ENCODE measurements at regions not wholly inside any gene's neighbourhood (a gene's known extent, or its start where the extent isn't known, plus 50 kb on each side); places are given as distances from the start of the nearest gene placed in this dataset.

DNA sequence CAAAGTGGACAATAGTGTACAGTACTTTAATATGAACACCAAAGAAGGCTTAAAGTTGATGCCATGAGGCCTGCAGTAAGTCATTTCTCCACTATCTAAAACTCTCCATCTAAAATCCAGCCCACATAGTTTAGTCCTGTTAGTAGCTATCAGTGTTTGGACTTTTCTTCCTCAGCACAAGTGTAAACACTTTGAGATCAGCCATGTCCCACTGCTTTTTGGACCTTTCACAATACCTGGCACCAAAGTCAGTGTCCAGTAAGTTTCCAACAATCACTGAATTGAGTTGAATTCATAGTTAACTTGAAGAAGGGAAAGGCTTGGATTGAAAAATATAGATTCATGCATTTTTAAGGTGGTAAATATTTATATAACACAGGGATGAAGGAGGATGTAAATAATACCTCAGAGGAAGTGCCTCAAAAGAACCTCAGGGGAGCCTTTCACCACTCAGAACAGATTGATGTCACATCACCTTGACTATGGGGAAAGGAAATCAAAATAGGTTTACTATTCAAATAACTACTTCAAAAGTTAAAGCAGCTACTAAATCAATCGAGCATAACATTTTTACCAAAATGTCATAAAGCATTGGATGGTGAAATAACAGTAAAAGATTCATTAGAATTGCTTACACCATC is 76.7 kb downstream of the FTHL17 start:
- H3K27ac ChIP-seq (ENCODE audit: insufficient read depth, low read length): no peak overlapping the region
- H3K9me3 ChIP-seq (ENCODE audit: control insufficient read depth, insufficient read depth, low read length): no peaks in the 10 kb centered on the region
- H4K5ac ChIP-seq (ENCODE audit: low read depth, low read length): no peak overlapping the region
- H3K27me3 ChIP-seq (ENCODE audit: control insufficient read depth, insufficient read depth, low read length): no peaks in the 10 kb centered on the region
- H4K91ac ChIP-seq (ENCODE audit: insufficient read depth, low read depth, low read length): no peak overlapping the region
- H3K36me3 ChIP-seq (ENCODE audit: control insufficient read depth, insufficient read depth, low read length): no peaks in the 10 kb centered on the region
- no peak overlapping the region for H3K4me3 ChIP-seq (ENCODE audit: insufficient read depth, low read depth, low read length)
- intact Hi-C loops (cut with micrococcal nuclease) (no loop called here), in situ Hi-C loops (cut with MboI; ENCODE audit: low sequenced_read_pairs) (no loop called here), dilution Hi-C loops (cut with HindIII; ENCODE audit: low sequenced_read_pairs, unreplicated experiment) (no loop called here)
- H3K9me1 ChIP-seq (ENCODE audit: insufficient read depth, low read length): no peaks in the 10 kb centered on the region
- no peak overlapping the region for H3K18ac ChIP-seq (ENCODE audit: low read depth, low read length)
- DNase-seq (no peak), ATAC-seq (ENCODE audit: low read depth) (no peak)
- H4K20me1 ChIP-seq (ENCODE audit: insufficient read depth, low read length): no peaks in the 10 kb centered on the region
- H3K4me1 ChIP-seq (ENCODE audit: control insufficient read depth, insufficient read depth, low read length): no peaks in the 10 kb centered on the region
- CTCF ChIA-PET: no interaction called here
- H2AK5ac ChIP-seq (ENCODE audit: low read depth, low read length): no peak overlapping the region
- H3K56ac ChIP-seq (ENCODE audit: extremely low read depth, insufficient read depth, low read length): no peak overlapping the region
- TF ChIP-seq CHD1 (IDR thresholded peaks at IDR 0.05; ENCODE audit: low read depth, low read length) (no peak), RFX5 (IDR thresholded peaks at IDR 0.05; ENCODE audit: low read depth, low read length) (no peak), MAZ (IDR thresholded peaks at IDR 0.05; ENCODE audit: borderline replicate concordance, low read depth, low read length) (no peak), CEBPB (IDR thresholded peaks at IDR 0.05; ENCODE audit: low read depth, low read length) (no peak), RCOR1 (IDR thresholded peaks at IDR 0.05; ENCODE audit: insufficient replicate concordance, low read length) (no peak), POLR2A (IDR thresholded peaks at IDR 0.05; ENCODE audit: low read depth, low read length) (no peak), NFE2L2 (IDR thresholded peaks at IDR 0.05; ENCODE audit: low read depth, low read length) (no peak), MAFK (IDR thresholded peaks at IDR 0.05; ENCODE audit: low read depth, low read length) (no peak), MXI1 (IDR thresholded peaks at IDR 0.05; ENCODE audit: borderline replicate concordance, low read depth, low read length) (no peak), BHLHE40 (IDR thresholded peaks at IDR 0.05; ENCODE audit: low read depth, low read length) (no peak), RAD21 (IDR thresholded peaks at IDR 0.05; ENCODE audit: low read length) (no peak), FOS (IDR thresholded peaks at IDR 0.05; ENCODE audit: low read depth, low read length) (no peak), SMC3 (IDR thresholded peaks at IDR 0.05; ENCODE audit: low read depth, low read length) (no peak)
- TF ChIP-seq, protein P1, sequence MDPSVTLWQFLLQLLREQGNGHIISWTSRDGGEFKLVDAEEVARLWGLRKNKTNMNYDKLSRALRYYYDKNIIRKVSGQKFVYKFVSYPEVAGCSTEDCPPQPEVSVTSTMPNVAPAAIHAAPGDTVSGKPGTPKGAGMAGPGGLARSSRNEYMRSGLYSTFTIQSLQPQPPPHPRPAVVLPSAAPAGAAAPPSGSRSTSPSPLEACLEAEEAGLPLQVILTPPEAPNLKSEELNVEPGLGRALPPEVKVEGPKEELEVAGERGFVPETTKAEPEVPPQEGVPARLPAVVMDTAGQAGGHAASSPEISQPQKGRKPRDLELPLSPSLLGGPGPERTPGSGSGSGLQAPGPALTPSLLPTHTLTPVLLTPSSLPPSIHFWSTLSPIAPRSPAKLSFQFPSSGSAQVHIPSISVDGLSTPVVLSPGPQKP (IDR thresholded peaks at IDR 0.05; ENCODE audit: borderline replicate concordance, low read depth, low read length): no peak
- TF ChIP-seq, protein P2, sequence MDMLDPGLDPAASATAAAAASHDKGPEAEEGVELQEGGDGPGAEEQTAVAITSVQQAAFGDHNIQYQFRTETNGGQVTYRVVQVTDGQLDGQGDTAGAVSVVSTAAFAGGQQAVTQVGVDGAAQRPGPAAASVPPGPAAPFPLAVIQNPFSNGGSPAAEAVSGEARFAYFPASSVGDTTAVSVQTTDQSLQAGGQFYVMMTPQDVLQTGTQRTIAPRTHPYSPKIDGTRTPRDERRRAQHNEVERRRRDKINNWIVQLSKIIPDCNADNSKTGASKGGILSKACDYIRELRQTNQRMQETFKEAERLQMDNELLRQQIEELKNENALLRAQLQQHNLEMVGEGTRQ (IDR thresholded peaks at IDR 0.05; ENCODE audit: low read depth, low read length): no peak
- TF ChIP-seq, protein P3, sequence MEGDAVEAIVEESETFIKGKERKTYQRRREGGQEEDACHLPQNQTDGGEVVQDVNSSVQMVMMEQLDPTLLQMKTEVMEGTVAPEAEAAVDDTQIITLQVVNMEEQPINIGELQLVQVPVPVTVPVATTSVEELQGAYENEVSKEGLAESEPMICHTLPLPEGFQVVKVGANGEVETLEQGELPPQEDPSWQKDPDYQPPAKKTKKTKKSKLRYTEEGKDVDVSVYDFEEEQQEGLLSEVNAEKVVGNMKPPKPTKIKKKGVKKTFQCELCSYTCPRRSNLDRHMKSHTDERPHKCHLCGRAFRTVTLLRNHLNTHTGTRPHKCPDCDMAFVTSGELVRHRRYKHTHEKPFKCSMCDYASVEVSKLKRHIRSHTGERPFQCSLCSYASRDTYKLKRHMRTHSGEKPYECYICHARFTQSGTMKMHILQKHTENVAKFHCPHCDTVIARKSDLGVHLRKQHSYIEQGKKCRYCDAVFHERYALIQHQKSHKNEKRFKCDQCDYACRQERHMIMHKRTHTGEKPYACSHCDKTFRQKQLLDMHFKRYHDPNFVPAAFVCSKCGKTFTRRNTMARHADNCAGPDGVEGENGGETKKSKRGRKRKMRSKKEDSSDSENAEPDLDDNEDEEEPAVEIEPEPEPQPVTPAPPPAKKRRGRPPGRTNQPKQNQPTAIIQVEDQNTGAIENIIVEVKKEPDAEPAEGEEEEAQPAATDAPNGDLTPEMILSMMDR (conservative IDR thresholded peaks at IDR 0.05; ENCODE audit: low read depth, low read length): no peak
- H2BK120ac ChIP-seq (ENCODE audit: low read depth, low read length): no peak overlapping the region
- H3K4me2 ChIP-seq (ENCODE audit: low read depth, low read length): no peak overlapping the region
- no peak overlapping the region for H4K8ac ChIP-seq (ENCODE audit: low read depth in 2 of 2, low read length in 2 of 2)
- POLR2A ChIA-PET (ENCODE audit: unreplicated experiment): no interaction called here
- H3K14ac ChIP-seq (replicated peaks; ENCODE audit: low read depth, low read length): no peak overlapping the region
- no peak overlapping the region for H2BK20ac ChIP-seq (ENCODE audit: low read depth, low read length)
- H3K23ac ChIP-seq (ENCODE audit: low read depth, low read length): no peak overlapping the region
- H2AFZ ChIP-seq (replicated peaks; ENCODE audit: low read length, poor library complexity): no peak overlapping the region
- no CpG with 5 or more reads among the region's 1 CpG for WGBS, 2 experiments (ENCODE audit: extremely low coverage in 2 of 2, insufficient read length in 1 of 2)
- H2AK9ac ChIP-seq (replicated peaks; ENCODE audit: low read depth, low read length, poor library complexity): no peak overlapping the region
- no peak overlapping the region for H2BK15ac ChIP-seq (ENCODE audit: low read depth, low read length)
- no peak overlapping the region for H2BK5ac ChIP-seq (ENCODE audit: low read depth, low read length, poor library complexity, severe bottlenecking)
- H3K4ac ChIP-seq (ENCODE audit: low read depth, low read length): no peak overlapping the region
- H3K79me1 ChIP-seq (ENCODE audit: low read depth in 1 of 2, low read length in 2 of 2): no peaks in the 10 kb centered on the region
- BruUV-seq (replicated peaks): no TSS peak
- no peak overlapping the region for H3K9ac ChIP-seq (ENCODE audit: low read depth, low read length)

All from IMR-90 (cell line).